NT2/D1 (cell line): ENCODE measurements at regions not wholly inside any gene's neighbourhood (a gene's known extent, or its start where the extent isn't known, plus 50 kb on each side); places are given as distances from the start of the nearest gene placed in this dataset.

Experiments used
- SUZ12 ChIP-seq: IDR thresholded peaks from 2 replicates; pipeline ENCODE4 v1.6.1; 2011; ENCODE audit not compliant: insufficient read length, insufficient read depth; ENCODE audit errors: extremely low read depth
- YY1 ChIP-seq: IDR thresholded peaks from 2 replicates; pipeline ENCODE4 v1.6.1; 2011; ENCODE audit not compliant: insufficient read length, insufficient read depth
- ZNF274 ChIP-seq: IDR thresholded peaks from 2 replicates; pipeline ENCODE4 v1.6.1; 2011; ENCODE audit warnings: mild to moderate bottlenecking, low read depth, low read length

DNA sequence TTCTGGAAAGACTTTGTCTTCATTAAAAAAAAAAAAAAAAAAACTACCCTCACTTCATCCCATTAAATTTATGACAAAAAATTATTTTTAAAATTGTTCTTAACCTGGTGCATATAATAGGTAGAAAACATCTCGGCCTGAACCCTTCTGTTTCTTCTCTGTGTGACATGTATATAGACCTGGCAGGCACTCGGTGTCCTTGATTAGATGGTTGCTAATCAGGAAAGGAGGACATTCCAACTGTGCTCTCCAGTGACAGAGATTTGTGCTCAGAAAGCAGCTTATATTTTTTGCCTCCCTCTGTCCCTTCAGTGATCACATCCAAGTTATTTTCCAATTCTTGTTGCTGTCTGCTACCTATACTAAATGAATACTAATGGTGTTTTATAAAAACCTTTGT is 355.6 kb downstream of the CBLL2 start:
- TF ChIP-seq YY1: no peak
- no peak for TF ChIP-seq SUZ12
- TF ChIP-seq ZNF274: no peak
